MCF 10A (cell line): ENCODE measurements at regions not wholly inside any gene's neighbourhood (a gene's known extent, or its start where the extent isn't known, plus 50 kb on each side); places are given as distances from the start of the nearest gene placed in this dataset.

ENCODE experiments used
- BruUV-seq: library from RNA; stranded (reverse); fragments of 400-500 nt; replicated peaks from 2 replicates; lab custom pipeline; 2021; lab: Mats Ljungman, UMichigan
- CTCF ChIA-PET: fragments of 300-600 bp; sonication (Branson Sonifier 250); formaldehyde crosslinking; extraction: SDS; loops from one replicate; lab custom pipeline; 2021; ENCODE audit warnings: antibody characterized with exemption, inconsistent platforms; lab: Yijun Ruan, JAX
- POLR2A ChIA-PET: fragments of 300-600, 350-650 bp; sonication (Branson Sonifier 250); formaldehyde crosslinking; extraction: SDS; loops from one replicate; lab custom pipeline; 2020; ENCODE audit warnings: antibody characterized with exemption, inconsistent platforms; lab: Yijun Ruan, JAX
- DNase-seq: peaks from one replicate; pipeline ENCODE4 v3.0.0-alpha.2; 2018; ENCODE audit not compliant: unreplicated experiment
- H3K27ac Mint-ChIP-seq: one replicate; pipeline ENCODE4 v1.8.0; 2022; ENCODE audit warnings: mild to moderate bottlenecking, low read depth, mixed read lengths; ENCODE audit not compliant: unreplicated experiment
- H3K27me3 Mint-ChIP-seq: one replicate; pipeline ENCODE4 v1.8.0; 2022; ENCODE audit warnings: mixed read lengths; ENCODE audit not compliant: insufficient read depth, unreplicated experiment
- H3K36me3 Mint-ChIP-seq: one replicate; pipeline ENCODE4 v1.8.0; 2022; ENCODE audit warnings: mild to moderate bottlenecking, moderate library complexity, mixed read lengths; ENCODE audit not compliant: insufficient read depth, unreplicated experiment
- H3K4me1 Mint-ChIP-seq: one replicate; pipeline ENCODE4 v1.8.0; 2022; ENCODE audit warnings: mixed read lengths; ENCODE audit not compliant: insufficient read depth, unreplicated experiment
- H3K4me3 Mint-ChIP-seq: one replicate; pipeline ENCODE4 v1.8.0; 2022; ENCODE audit warnings: mild to moderate bottlenecking, moderate library complexity, mixed read lengths; ENCODE audit not compliant: unreplicated experiment
- H3K9me3 Mint-ChIP-seq: one replicate; pipeline ENCODE4 v1.8.0; 2022; ENCODE audit warnings: mixed read lengths; ENCODE audit not compliant: unreplicated experiment
- CTCF ChIP-seq: fragments of 200-600 bp; IDR thresholded peaks from one replicate; pipeline ENCODE4 v1.8.0; 2022; ENCODE audit warnings: antibody characterized with exemption, mild to moderate bottlenecking; ENCODE audit not compliant: unreplicated experiment
- intact Hi-C: fragments of 100-400 bp; cut with micrococcal nuclease; formaldehyde crosslinking; loops from 2 replicates; pipeline ENCODE4 v1.14.1; 2022

- Mint-ChIP-seq H3K27ac (no peak overlapping the region), H3K4me3 (no peak overlapping the region), H3K27me3 (no peaks in the 10 kb centered on the region), H3K4me1 (no peaks in the 10 kb centered on the region), H3K36me3 (no peaks in the 10 kb centered on the region), H3K9me3 (no peaks in the 10 kb centered on the region)
- no TSS peak for BruUV-seq
- intact Hi-C loops: no loop called here
- no peak for TF ChIP-seq CTCF
- POLR2A ChIA-PET: interaction anchor here (0.6 to 0.7 kb wide), 2 partner anchors 268 to 1596 kb away, joined by 3 read pairs; no protein-coding TSS in a partner anchor
- no peak for DNase-seq
- CTCF ChIA-PET: interaction anchor here (0.7 to 1.1 kb wide), 2 partner anchors 10 to 12 kb away, joined by 3 read pairs; no protein-coding TSS in a partner anchor
These were observed 416.4 kb downstream of the CSNK1G3 start for GRCh38 chr5:123928401-123928800.

- DNase-seq: no peak
- H3K4me3 Mint-ChIP-seq: no peak overlapping the region
- H3K27me3 Mint-ChIP-seq: no peaks in the 10 kb centered on the region
- BruUV-seq: no TSS peak
- intact Hi-C loops: no loop called here
- ChIA-PET CTCF (no interaction called here), POLR2A (no interaction called here)
- H3K9me3 Mint-ChIP-seq: peaks cover 7% of the 10 kb centered on the region
- peaks cover 14% of the 10 kb centered on the region for H3K4me1 Mint-ChIP-seq
- peak overlapping the region; percentile 14 for H3K27ac Mint-ChIP-seq
- no peak for TF ChIP-seq CTCF
- no peaks in the 10 kb centered on the region for H3K36me3 Mint-ChIP-seq
These were observed 409.2 kb downstream of the CSNK1G3 start for GRCh38 chr5:123921193-123921592.

GRCh38 chr5:123916345-123917121 is 404.6 kb downstream of the CSNK1G3 start:
- intact Hi-C loops: no loop called here
- no TSS peak for BruUV-seq
- H3K36me3 Mint-ChIP-seq: no peaks in the 10 kb centered on the region
- peak overlapping the region; percentile 20 for H3K27ac Mint-ChIP-seq
- CTCF ChIA-PET: interaction anchor here (1.0 kb wide), 1 partner anchor 12 kb away, joined by 3 read pairs; no protein-coding TSS in a partner anchor
- H3K4me1 Mint-ChIP-seq: peaks cover 14% of the 10 kb centered on the region
- no peak overlapping the region for H3K4me3 Mint-ChIP-seq
- POLR2A ChIA-PET: interaction anchor here (0.6 to 1.0 kb wide), 5 partner anchors 11 to 717 kb away, joined by 3 to 4 read pairs (median 3); no protein-coding TSS in a partner anchor
- H3K27me3 Mint-ChIP-seq: no peaks in the 10 kb centered on the region
- DNase-seq: peak; percentile 9
- H3K9me3 Mint-ChIP-seq: peaks cover 21% of the 10 kb centered on the region
- no peak for TF ChIP-seq CTCF

GRCh38 chr5:123914333-123914732 is 402.4 kb downstream of the CSNK1G3 start:
- Mint-ChIP-seq H3K27ac (no peak overlapping the region), H3K4me3 (no peak overlapping the region), H3K4me1 (peaks cover 14% of the 10 kb centered on the region), H3K27me3 (no peaks in the 10 kb centered on the region), H3K9me3 (peaks cover 21% of the 10 kb centered on the region), H3K36me3 (no peaks in the 10 kb centered on the region)
- ChIA-PET POLR2A (interaction anchor here (0.6 to 0.8 kb wide), 2 partner anchors 531 to 1409 kb away, joined by 3 to 4 read pairs; no protein-coding TSS in a partner anchor), CTCF (interaction anchor here (0.6 to 0.8 kb wide), 3 partner anchors 47 to 324 kb away, joined by 3 read pairs; no protein-coding TSS in a partner anchor)
- TF ChIP-seq CTCF: no peak
- no TSS peak for BruUV-seq
- intact Hi-C loops: no loop called here
- no peak for DNase-seq
